Osteoblast (primary cell): ENCODE measurements at regions not wholly inside any gene's neighbourhood (a gene's known extent, or its start where the extent isn't known, plus 50 kb on each side); places are given as distances from the start of the nearest gene placed in this dataset.

Experiments
- DNase-seq: peaks from one replicate; pipeline ENCODE4 v3.0.0; 2011; ENCODE audit warnings: low spot score, mixed read lengths; ENCODE audit not compliant: insufficient read length; ENCODE audit errors: missing footprints
- H2AFZ ChIP-seq: 2 replicates; pipeline ENCODE4 v1.6.0; 2011; ENCODE audit warnings: mild to moderate bottlenecking, low read length
- H3K27ac ChIP-seq: 2 replicates; pipeline ENCODE4 v1.5.1; 2011; ENCODE audit warnings: mild to moderate bottlenecking, low read depth, low read length, moderate library complexity
- H3K27me3 ChIP-seq: 2 replicates; pipeline ENCODE4 v1.6.0; 2012; ENCODE audit warnings: mild to moderate bottlenecking, control low read depth, inconsistent platforms, low read length, moderate library complexity; ENCODE audit not compliant: insufficient read depth
- H3K36me3 ChIP-seq: 2 replicates; pipeline ENCODE4 v1.5.1; 2011; ENCODE audit warnings: mild to moderate bottlenecking, low read length, control low read depth, moderate library complexity; ENCODE audit not compliant: insufficient read depth
- H3K4me1 ChIP-seq: 2 replicates; pipeline ENCODE4 v1.5.1; 2011; ENCODE audit warnings: mild to moderate bottlenecking, low read length, control low read depth, moderate library complexity; ENCODE audit not compliant: insufficient read depth
- H3K4me2 ChIP-seq: 2 replicates; pipeline ENCODE4 v1.6.0; 2011; ENCODE audit warnings: mild to moderate bottlenecking, low read length; ENCODE audit not compliant: insufficient read depth
- H3K4me3 ChIP-seq: fragments of 200-600 bp; sonication (generic); 3 replicates; pipeline ENCODE4 v1.5.1; 2012; ENCODE audit warnings: mild to moderate bottlenecking, low read length, inconsistent platforms; ENCODE audit not compliant: insufficient read depth
- H3K79me2 ChIP-seq: 2 replicates; pipeline ENCODE4 v1.6.0; 2012; ENCODE audit warnings: mild to moderate bottlenecking, low read length, control low read depth, inconsistent platforms; ENCODE audit not compliant: insufficient read depth
- H3K9me3 ChIP-seq: 2 replicates; pipeline ENCODE4 v1.5.1; 2011; ENCODE audit warnings: low read depth, low read length, control low read depth
- H4K20me1 ChIP-seq: 2 replicates; pipeline ENCODE4 v1.6.0; 2012; ENCODE audit warnings: mild to moderate bottlenecking, low read length, control low read depth; ENCODE audit not compliant: insufficient read depth
- CTCF ChIP-seq: IDR thresholded peaks from 2 replicates; pipeline ENCODE4 v1.5.1; 2011; ENCODE audit warnings: mild to moderate bottlenecking, low read depth, low read length, moderate library complexity; ENCODE audit errors: extremely low read depth

- Histone ChIP-seq H3K36me3 (no peaks in the 10 kb centered on the region), H2AFZ (no peak overlapping the region), H3K4me3 (no peak overlapping the region), H4K20me1 (no peaks in the 10 kb centered on the region), H3K79me2 (no peaks in the 10 kb centered on the region), H3K27ac (no peak overlapping the region), H3K4me2 (no peak overlapping the region), H3K9me3 (no peaks in the 10 kb centered on the region), H3K27me3 (no peaks in the 10 kb centered on the region), H3K4me1 (peaks cover 4% of the 10 kb centered on the region)
- no peak for DNase-seq
- TF ChIP-seq CTCF = no peak
These were observed 243.3 kb downstream of the SOX4 start for GRCh38 chr6:21836772-21837425.

DNA sequence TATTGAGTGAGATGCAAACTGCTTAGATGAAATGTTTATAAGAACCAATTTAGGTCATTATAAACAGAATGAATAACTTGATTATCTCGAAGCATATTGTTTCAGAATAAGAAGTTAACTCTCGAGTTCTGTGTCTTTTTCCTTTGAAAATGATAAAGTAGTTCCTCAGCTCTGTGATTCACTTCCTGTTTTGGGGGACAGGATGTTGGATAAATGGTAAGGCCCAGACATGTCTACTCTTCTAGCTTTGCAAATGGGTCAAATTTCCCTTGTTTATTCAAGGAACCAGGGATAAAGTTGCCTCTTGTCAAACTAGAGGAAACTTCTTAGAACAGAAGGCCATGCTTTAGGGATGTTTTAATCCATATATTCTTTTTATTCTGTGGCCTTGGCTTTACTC lies 246.9 kb downstream of the SOX4 start:
- DNase-seq = no peak
- H3K27me3 ChIP-seq = no peaks in the 10 kb centered on the region
- no peaks in the 10 kb centered on the region for H4K20me1 ChIP-seq
- no peaks in the 10 kb centered on the region for H3K36me3 ChIP-seq
- no peak overlapping the region for H3K4me3 ChIP-seq
- TF ChIP-seq CTCF = no peak
- H3K27ac ChIP-seq = no peak overlapping the region
- no peaks in the 10 kb centered on the region for H3K4me1 ChIP-seq
- peak overlapping the region; percentile 93 for H2AFZ ChIP-seq
- no peaks in the 10 kb centered on the region for H3K79me2 ChIP-seq
- no peaks in the 10 kb centered on the region for H3K9me3 ChIP-seq
- no peak overlapping the region for H3K4me2 ChIP-seq

DNA sequence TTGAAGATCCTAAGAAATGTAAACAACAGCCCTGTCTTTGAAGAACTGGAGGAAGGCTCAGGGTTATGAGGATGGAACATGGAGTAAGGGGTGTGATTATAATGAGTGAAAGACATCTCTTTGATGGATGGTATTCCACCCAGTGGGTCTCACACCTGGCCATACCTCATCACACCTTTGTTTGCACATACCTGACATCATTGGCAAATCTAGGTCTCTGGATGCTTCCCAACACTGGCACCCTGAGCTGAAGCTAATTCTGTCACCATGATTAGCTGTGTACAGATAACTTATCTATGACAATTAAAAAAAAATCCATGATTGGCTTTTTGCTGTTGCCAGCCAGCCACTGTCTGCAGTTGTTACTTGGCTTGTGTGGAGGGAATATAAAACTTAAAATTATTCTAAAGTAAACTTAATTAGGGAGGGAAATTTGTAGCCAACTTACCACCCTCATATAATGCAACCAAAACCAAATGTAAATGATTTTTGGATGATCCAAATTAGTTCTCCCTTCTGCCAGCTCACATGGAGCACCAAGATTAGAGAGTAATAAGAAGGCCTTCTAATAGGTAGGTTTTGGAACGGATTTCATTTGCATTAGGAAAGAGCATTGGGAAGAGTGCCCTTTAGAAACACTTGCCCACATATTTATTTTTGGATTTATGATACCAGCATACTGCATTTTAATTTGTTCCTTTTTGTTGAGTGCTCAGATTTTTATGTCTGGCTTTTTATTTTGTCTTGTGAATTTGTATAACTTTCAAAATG lies 249.5 kb downstream of the SOX4 start:
- Histone ChIP-seq H4K20me1 (no peaks in the 10 kb centered on the region), H3K79me2 (no peaks in the 10 kb centered on the region), H3K4me1 (no peaks in the 10 kb centered on the region), H3K9me3 (no peaks in the 10 kb centered on the region), H3K4me2 (no peak overlapping the region), H3K4me3 (no peak overlapping the region), H3K36me3 (no peaks in the 10 kb centered on the region), H3K27me3 (no peaks in the 10 kb centered on the region), H3K27ac (no peak overlapping the region), H2AFZ (no peak overlapping the region)
- DNase-seq = no peak
- TF ChIP-seq CTCF = no peak

DNA sequence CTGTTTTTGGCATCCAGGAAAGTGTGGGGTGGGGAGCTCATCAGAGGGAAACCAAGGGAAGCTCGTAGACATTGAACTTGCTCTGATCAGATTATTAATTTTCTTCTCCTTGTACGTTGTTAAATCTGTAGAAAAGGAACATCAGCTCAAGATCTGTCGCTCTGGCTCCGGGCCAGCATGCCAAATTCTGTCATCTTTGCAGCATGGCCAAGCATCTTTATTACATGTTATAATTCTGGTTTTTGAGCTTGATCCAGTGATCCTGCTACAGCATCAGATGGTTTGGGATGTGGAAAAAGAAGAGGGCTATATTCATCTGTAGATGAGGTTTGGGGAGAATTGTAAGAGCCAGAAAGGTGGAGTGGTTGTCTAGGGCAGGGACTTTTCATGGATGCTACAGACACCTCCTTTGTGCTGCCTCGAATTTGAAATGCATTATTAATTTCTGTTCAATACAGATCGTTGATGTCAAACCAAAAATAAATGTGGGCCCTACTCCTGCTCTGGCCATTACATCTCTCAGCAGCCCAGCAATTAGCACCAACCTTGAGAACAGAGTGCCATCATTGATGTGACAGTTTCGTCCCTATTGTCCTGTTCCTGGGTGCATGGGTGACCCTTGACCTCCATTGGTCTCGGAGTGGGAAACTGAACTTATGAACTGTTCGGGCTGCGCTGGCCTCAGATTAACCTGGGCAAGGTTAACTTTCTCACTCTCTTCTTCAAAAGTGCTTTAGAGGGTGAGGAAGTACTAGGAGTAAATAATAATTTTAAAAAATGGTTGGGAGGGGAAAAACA lies 250.8 kb downstream of the SOX4 start:
- H3K4me1 ChIP-seq = no peaks in the 10 kb centered on the region
- H2AFZ ChIP-seq = no peak overlapping the region
- H3K4me3 ChIP-seq = no peak overlapping the region
- no peaks in the 10 kb centered on the region for H3K79me2 ChIP-seq
- TF ChIP-seq CTCF = no peak
- H3K27ac ChIP-seq = no peak overlapping the region
- no peak for DNase-seq
- H3K27me3 ChIP-seq = no peaks in the 10 kb centered on the region
- H3K9me3 ChIP-seq = no peaks in the 10 kb centered on the region
- H3K36me3 ChIP-seq = no peaks in the 10 kb centered on the region
- no peaks in the 10 kb centered on the region for H4K20me1 ChIP-seq
- no peak overlapping the region for H3K4me2 ChIP-seq
